ENCODE measurements at regions not wholly inside any gene's neighbourhood (a gene's known extent, or its start where the extent isn't known, plus 50 kb on each side); places are given as distances from the start of the nearest gene placed in this dataset.

DNA sequence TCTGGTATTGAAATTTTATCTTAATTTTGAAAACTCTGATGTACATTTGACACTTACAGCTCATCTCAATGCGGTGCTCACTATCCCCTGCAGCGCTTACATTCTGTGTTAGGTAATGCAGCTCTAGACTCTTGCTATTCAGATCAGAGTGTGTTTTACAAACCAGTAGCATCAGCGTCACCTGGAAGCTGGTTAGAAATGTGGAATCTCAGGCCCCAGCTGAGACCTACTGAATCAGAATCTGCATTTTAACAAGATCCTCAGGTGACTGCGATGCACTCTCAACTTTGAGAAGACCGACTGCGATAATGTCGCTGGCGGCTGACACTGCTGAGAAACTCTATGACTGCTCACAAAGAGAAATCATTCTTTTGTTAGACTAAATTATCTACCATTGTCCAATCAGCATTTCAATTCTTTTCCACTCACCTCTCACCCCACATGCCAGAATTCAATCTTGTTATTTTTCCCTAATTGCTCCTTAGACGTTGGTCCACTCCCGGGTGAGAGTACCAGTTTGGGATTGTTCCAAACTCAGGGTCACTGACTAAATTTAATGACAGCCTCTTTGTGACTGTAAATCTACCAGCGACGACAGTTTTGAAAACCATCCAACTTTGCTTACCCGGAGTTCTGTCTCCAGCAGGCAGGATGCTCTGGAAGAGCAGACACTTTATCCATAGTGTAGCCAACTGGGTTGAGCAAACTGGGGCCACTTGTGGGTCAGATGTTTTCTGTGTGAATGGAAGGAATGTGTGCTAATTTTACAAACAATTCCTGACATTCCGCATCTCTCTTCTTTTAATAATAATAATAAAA lies 140.1 kb upstream of the BTBD3 start:
- H3K27ac Mint-ChIP-seq, result no peak overlapping the region
- no peaks in the 10 kb centered on the region for H3K4me1 Mint-ChIP-seq (ENCODE audit: low read depth)
- H3K9me3 Mint-ChIP-seq, result no peaks in the 10 kb centered on the region
- intact Hi-C loops (cut with micrococcal nuclease), result no loop called here
- no peak for DNase-seq (ENCODE audit: low spot score)
- peaks cover 2% of the 10 kb centered on the region for H3K27me3 Mint-ChIP-seq (ENCODE audit: insufficient read depth)
- no peaks in the 10 kb centered on the region for H3K36me3 Mint-ChIP-seq (ENCODE audit: low read depth)
- no peak overlapping the region for H3K4me3 Mint-ChIP-seq

DNA sequence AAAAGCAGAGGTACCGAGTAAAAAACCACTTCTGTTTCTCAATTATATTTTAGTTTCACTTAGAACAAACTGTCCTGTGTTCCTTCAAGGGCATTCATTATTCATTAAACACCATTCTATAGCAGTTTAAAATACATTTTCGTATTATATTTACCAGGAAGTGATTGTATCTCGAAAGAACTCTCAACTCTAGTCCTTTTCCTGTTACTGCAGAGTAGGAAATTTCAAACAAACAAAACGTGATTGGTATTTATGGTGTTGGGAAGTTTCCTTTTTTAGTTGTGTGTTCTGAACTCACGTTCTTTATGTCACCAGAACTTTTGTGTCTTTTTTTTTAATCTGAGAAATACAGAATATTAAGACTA lies 139.5 kb upstream of the BTBD3 start:
- no peaks in the 10 kb centered on the region for H3K9me3 Mint-ChIP-seq
- intact Hi-C loops (cut with micrococcal nuclease), result no loop called here
- DNase-seq (ENCODE audit: low spot score), result no peak
- H3K27ac Mint-ChIP-seq, result no peak overlapping the region
- peaks cover 2% of the 10 kb centered on the region for H3K27me3 Mint-ChIP-seq (ENCODE audit: insufficient read depth)
- H3K36me3 Mint-ChIP-seq (ENCODE audit: low read depth), result no peaks in the 10 kb centered on the region
- H3K4me3 Mint-ChIP-seq, result no peak overlapping the region
- H3K4me1 Mint-ChIP-seq (ENCODE audit: low read depth), result no peaks in the 10 kb centered on the region

DNA sequence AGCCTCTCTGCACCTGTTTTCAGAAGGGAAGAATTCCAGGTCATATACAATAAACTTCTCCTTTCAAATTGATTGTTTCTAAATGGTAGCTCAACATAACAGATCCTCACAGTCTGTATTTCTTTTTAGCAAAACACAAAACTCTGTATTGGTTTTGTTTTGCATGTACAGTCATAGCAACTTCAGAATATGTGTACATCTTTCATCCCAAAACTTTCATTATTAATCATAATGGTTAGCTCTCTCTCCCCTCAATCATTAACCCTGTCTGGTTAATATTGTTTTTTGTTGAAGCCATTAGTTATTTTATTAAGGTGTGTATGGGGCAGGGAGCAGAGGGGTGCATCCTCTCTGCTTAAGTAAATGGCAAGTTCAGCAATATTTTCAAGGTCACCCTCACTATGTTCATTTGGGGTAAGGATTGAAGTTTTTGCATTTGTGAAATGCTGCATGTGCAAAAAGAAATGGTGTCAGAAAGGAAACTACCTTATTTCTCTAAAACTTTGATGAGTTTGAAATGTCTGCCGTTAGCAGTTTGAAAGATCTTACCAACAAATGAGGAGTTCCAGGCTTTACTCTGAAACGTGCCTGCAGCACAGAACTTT lies 136.8 kb upstream of the BTBD3 start:
- Mint-ChIP-seq H3K27me3 (ENCODE audit: insufficient read depth) (no peaks in the 10 kb centered on the region), H3K27ac (no peak overlapping the region), H3K4me1 (ENCODE audit: low read depth) (no peaks in the 10 kb centered on the region), H3K36me3 (ENCODE audit: low read depth) (no peaks in the 10 kb centered on the region), H3K4me3 (no peak overlapping the region), H3K9me3 (no peaks in the 10 kb centered on the region)
- intact Hi-C loops (cut with micrococcal nuclease), result no loop called here
- DNase-seq (ENCODE audit: low spot score), result no peak

DNA sequence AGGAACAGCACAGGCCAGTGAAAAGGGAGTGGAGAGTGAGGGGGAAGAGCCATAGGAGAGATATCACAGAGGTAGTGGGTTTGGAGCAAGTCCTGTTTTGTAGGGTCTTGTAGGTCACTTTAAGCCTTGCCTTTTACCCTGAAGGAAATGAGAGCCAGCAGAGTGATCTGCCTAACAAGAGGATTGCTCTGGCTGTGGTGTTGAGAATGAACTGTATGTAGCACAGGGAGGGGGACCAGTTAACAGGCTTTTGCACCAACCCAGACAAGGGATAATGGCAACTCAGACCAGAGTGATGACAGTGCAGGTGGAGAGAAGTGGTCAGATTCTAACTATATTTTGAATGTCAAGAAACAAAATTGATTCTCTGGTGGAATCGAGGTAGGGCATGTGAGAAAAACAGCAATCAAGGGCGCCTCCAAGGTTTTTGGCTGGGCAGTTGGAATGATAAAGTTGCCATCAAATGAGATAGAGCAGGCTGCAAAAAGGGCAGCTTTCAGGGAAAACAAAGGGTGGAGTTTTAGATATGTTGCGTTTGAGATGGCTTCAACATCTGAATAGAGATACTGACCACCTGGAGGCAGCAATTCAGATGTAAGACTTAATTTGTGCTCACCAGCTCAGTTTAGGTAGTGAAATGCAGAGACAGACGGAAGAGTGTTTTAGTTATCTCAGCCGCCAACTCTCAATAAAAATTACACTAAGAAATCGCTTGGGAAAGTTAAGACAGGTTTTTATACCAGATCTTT lies 134.4 kb upstream of the BTBD3 start:
- no peak for DNase-seq (ENCODE audit: low spot score)
- Mint-ChIP-seq H3K27ac (no peak overlapping the region), H3K27me3 (ENCODE audit: insufficient read depth) (no peaks in the 10 kb centered on the region), H3K9me3 (no peaks in the 10 kb centered on the region), H3K4me1 (ENCODE audit: low read depth) (no peaks in the 10 kb centered on the region), H3K4me3 (no peak overlapping the region), H3K36me3 (ENCODE audit: low read depth) (no peaks in the 10 kb centered on the region)
- intact Hi-C loops (cut with micrococcal nuclease), result no loop called here

DNA sequence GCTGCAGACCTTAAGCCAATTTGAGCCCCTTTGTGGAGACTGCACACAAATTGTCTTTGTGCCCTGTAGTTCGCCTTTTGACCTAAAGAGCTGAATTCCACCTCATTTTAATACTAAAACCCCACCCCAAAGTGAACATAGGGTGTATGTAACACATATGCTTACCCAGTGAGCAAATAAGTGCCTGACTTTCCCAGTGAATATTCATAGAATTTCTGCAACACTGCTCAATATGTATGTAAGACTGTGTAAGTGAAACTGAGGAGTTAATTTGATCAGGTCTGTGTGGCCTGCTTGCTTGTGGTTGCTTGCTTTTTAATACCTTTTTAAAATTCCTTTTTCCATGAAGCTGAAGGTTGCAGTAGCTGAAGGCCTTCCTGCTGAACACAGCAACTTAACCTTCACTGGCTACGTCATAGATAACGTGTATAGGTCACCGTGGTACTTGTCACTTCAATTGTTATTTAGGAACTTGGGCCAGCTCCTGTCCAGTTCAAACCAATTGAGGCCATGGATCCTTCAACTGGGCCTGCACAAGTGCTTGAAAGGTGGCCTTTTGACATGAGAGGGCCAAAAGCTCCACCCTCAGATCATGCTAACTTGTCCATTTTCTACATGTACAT lies 131.7 kb upstream of the BTBD3 start:
- no peak for DNase-seq (ENCODE audit: low spot score)
- no peaks in the 10 kb centered on the region for H3K36me3 Mint-ChIP-seq (ENCODE audit: low read depth)
- H3K4me3 Mint-ChIP-seq, result no peak overlapping the region
- H3K27me3 Mint-ChIP-seq (ENCODE audit: insufficient read depth), result no peaks in the 10 kb centered on the region
- no peaks in the 10 kb centered on the region for H3K9me3 Mint-ChIP-seq
- no peaks in the 10 kb centered on the region for H3K4me1 Mint-ChIP-seq (ENCODE audit: low read depth)
- no peak overlapping the region for H3K27ac Mint-ChIP-seq
- intact Hi-C loops (cut with micrococcal nuclease), result no loop called here

DNA sequence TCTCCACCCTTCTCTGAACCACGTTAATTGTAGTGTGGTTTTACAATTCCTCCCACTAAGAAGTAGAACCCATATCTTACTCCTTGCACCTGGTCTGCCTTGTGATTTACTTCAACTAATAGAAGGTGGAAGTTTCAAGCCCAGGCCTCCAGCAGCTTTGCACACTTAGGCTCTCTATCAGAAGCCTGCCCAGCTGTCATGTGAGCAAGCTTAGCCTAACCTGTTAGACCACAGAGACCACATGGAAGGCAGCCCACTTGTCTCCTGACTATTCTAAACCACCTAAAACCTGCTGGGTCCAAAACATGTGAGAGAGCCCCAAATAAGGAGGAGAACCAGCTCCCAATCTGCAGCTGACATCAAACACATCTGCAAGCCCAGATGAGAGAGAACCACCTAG lies 127.6 kb upstream of the BTBD3 start:
- intact Hi-C loops (cut with micrococcal nuclease), result no loop called here
- Mint-ChIP-seq H3K9me3 (no peaks in the 10 kb centered on the region), H3K4me1 (ENCODE audit: low read depth) (no peaks in the 10 kb centered on the region), H3K36me3 (ENCODE audit: low read depth) (no peaks in the 10 kb centered on the region), H3K4me3 (no peak overlapping the region), H3K27me3 (ENCODE audit: insufficient read depth) (no peaks in the 10 kb centered on the region), H3K27ac (no peak overlapping the region)
- DNase-seq (ENCODE audit: low spot score), result no peak

DNA sequence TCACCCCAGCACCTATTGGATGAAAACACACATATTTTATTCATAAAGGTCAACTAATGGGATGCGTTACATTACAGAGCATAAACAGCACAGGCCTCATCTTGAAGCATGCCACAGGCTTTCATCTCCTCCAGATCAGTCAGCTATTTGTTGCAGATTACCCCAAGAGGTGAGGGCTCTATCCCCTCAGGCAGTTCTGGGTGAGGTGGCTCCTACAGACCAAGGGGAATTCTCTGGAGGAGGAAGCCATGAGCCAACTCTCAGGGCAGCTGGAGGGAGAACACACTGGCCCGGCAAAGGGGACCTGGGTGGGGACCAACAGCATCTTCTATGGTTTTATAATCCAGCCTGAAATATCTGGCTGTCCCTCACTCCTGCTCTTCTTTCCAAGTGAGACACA lies 126.4 kb upstream of the BTBD3 start:
- H3K4me1 Mint-ChIP-seq (ENCODE audit: low read depth), result no peaks in the 10 kb centered on the region
- DNase-seq (ENCODE audit: low spot score), result no peak
- H3K9me3 Mint-ChIP-seq, result no peaks in the 10 kb centered on the region
- no peak overlapping the region for H3K4me3 Mint-ChIP-seq
- H3K27ac Mint-ChIP-seq, result no peak overlapping the region
- intact Hi-C loops (cut with micrococcal nuclease), result no loop called here
- no peaks in the 10 kb centered on the region for H3K27me3 Mint-ChIP-seq (ENCODE audit: insufficient read depth)
- H3K36me3 Mint-ChIP-seq (ENCODE audit: low read depth), result no peaks in the 10 kb centered on the region

DNA sequence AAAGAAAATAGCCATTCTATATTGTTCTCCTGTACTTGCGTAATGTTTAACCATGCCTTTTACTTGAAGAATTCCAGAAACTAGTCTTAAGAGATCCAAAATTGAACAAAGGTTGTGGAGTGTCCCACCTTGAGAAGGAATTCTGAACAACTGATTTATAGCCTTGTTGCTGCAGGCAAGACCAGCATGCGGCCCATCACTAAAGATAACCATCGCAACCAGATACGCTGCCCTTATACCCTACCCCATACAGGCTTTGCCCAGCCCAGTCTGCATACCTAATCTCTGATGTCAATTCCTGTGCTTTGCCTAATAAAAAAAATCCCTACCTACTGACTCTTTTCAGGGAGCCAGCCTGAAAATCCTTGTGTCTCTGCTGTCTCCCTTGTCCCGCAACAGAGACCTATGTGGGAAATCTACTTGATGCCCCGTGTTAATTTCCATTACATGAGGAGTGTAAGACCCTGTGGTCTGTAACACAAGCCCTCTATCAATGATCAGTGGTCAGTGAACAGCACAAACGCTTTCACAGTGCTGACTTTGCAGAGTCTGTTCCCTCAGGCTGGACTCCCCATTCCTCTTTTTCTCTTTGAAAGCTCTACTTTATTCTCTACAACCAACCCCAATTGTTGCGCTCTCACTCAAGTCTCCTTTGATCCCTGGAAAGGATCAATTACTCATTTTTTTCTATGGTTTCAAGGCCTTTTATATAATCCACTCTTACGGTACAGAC lies 125.7 kb upstream of the BTBD3 start:
- no peak overlapping the region for H3K27ac Mint-ChIP-seq
- H3K36me3 Mint-ChIP-seq (ENCODE audit: low read depth), result no peaks in the 10 kb centered on the region
- no peaks in the 10 kb centered on the region for H3K9me3 Mint-ChIP-seq
- H3K4me3 Mint-ChIP-seq, result no peak overlapping the region
- DNase-seq (ENCODE audit: low spot score), result no peak
- H3K4me1 Mint-ChIP-seq (ENCODE audit: low read depth), result no peaks in the 10 kb centered on the region
- intact Hi-C loops (cut with micrococcal nuclease), result no loop called here
- no peaks in the 10 kb centered on the region for H3K27me3 Mint-ChIP-seq (ENCODE audit: insufficient read depth)

DNA sequence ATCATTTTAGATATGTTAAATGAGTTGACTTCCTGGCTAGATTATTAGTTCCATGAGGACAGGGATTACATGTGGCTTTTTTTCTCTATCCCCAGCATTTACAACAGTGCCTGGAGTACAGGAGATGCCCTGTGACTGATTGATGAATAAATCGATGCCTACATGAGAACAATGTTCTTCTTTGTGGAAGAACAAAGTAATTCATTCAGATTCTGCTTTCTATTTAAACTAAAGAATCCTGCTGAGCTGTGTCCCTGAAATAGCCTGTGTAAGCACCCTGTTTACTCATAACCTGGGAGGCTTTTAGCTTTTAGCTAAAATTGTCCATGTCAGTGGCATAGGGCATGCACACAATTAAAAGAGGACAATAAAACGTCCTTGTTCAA lies 125.1 kb upstream of the BTBD3 start:
- Mint-ChIP-seq H3K4me3 (no peak overlapping the region), H3K36me3 (ENCODE audit: low read depth) (no peaks in the 10 kb centered on the region), H3K27me3 (ENCODE audit: insufficient read depth) (no peaks in the 10 kb centered on the region), H3K4me1 (ENCODE audit: low read depth) (no peaks in the 10 kb centered on the region), H3K9me3 (no peaks in the 10 kb centered on the region), H3K27ac (no peak overlapping the region)
- no peak for DNase-seq (ENCODE audit: low spot score)
- intact Hi-C loops (cut with micrococcal nuclease), result no loop called here

DNA sequence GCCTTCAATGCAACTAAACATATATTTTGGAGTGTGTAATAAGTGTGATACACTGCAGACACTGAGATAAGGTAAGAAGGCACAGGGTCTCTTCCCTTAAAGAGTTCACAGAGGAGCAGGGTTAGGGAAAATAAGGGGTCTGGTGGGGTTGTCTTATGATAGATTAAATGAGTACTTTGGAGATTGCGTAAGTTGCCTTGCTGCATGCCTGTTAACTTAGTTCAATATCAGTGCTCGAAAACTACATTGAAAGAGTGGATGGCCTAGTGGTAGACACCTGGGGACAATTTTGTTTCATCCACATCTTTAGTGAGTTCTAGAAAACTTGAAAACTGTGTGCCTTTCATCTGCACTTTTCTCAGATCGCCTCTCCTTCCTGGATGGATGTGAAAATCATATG lies 123.2 kb upstream of the BTBD3 start:
- intact Hi-C loops (cut with micrococcal nuclease), result no loop called here
- Mint-ChIP-seq H3K27me3 (ENCODE audit: insufficient read depth) (no peaks in the 10 kb centered on the region), H3K36me3 (ENCODE audit: low read depth) (no peaks in the 10 kb centered on the region), H3K9me3 (no peaks in the 10 kb centered on the region), H3K4me1 (ENCODE audit: low read depth) (no peaks in the 10 kb centered on the region), H3K27ac (no peak overlapping the region), H3K4me3 (no peak overlapping the region)
- no peak for DNase-seq (ENCODE audit: low spot score)

DNA sequence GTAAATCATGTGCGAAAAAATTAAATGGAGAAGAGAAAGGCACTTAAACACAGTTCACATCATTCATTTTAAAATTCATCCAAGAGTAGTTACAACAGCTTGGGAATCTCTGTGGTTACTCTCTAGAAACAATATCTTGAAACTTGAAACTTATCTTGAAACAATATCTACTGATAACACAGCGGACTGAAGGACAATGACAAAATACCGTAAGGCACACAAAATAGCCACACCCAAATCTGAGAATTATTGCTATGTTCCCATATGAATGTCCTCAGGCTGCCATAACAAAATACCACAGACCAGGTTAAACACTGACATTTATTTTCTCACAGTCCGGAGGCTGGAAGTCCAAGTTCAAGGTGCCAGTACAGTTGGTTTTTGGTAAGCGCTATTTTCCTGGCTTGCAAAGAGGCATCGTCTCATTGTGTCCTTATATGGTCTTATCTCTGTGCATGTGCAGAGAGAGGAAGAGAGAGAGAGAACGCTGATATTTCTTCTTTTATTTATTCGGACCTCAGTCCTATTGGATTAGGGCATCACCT lies 122.5 kb upstream of the BTBD3 start:
- H3K27me3 Mint-ChIP-seq (ENCODE audit: insufficient read depth), result no peaks in the 10 kb centered on the region
- intact Hi-C loops (cut with micrococcal nuclease), result no loop called here
- DNase-seq (ENCODE audit: low spot score), result no peak
- H3K4me3 Mint-ChIP-seq, result no peak overlapping the region
- H3K9me3 Mint-ChIP-seq, result no peaks in the 10 kb centered on the region
- no peaks in the 10 kb centered on the region for H3K4me1 Mint-ChIP-seq (ENCODE audit: low read depth)
- no peaks in the 10 kb centered on the region for H3K36me3 Mint-ChIP-seq (ENCODE audit: low read depth)
- H3K27ac Mint-ChIP-seq, result no peak overlapping the region

DNA sequence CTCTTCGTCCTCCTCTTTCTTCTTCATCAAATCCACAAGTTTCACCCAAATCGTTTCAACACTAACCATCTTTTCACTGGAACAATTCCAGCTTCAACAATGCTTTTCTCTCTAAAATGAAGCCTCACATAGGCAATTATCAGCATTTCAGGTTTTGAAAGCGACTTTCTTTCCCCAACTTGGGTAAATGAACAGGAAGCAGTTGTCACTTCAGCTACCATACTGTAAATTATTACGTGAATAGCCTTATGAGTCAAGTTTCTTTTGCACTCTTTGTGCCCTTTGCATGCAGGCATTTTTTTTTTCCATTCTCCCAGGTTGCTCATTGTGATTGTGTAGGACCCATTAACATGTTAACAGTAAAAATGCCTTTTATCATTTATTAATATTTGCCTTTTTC lies 121.7 kb upstream of the BTBD3 start:
- no peak overlapping the region for H3K4me3 Mint-ChIP-seq
- H3K36me3 Mint-ChIP-seq (ENCODE audit: low read depth), result no peaks in the 10 kb centered on the region
- intact Hi-C loops (cut with micrococcal nuclease), result no loop called here
- H3K4me1 Mint-ChIP-seq (ENCODE audit: low read depth), result no peaks in the 10 kb centered on the region
- no peaks in the 10 kb centered on the region for H3K9me3 Mint-ChIP-seq
- H3K27me3 Mint-ChIP-seq (ENCODE audit: insufficient read depth), result no peaks in the 10 kb centered on the region
- no peak for DNase-seq (ENCODE audit: low spot score)
- H3K27ac Mint-ChIP-seq, result no peak overlapping the region

Measured in activated T-helper 1 cell treated with anti-CD3 and anti-CD28 coated beads, Interleukin-12 subunit alpha, Interleukin-12 subunit beta, Interleukin-2, Interleukin-4 antibody, amounts not matched to agents 30 ng/mL and 10 ng/mL and 1 ng/mL, durations not matched to agents 14 hours and 24 hours and 36 hours (primary cell).